ENCODE measurements at regions not wholly inside any gene's neighbourhood (a gene's known extent, or its start where the extent isn't known, plus 50 kb on each side); places are given as distances from the start of the nearest gene placed in this dataset.

- no peak overlapping the region for H3K27ac ChIP-seq (ENCODE audit: low read depth in 1 of 3, low read length in 2 of 3)
- no peaks in the 10 kb centered on the region for H3K9me3 ChIP-seq (ENCODE audit: control insufficient read depth in 2 of 2, insufficient read depth in 1 of 2, low read depth in 1 of 2, low read length in 1 of 2)
- no peak for FAIRE-seq
- no peak for DNase-seq
- 88 to 93% (median 89%) methylated on average over 4 of the region's 4 CpGs for WGBS, 3 donors
- H3K36me3 ChIP-seq (ENCODE audit: control insufficient read depth in 3 of 3, insufficient read depth in 2 of 3, low read depth in 1 of 3, low read length in 3 of 3): no peaks in the 10 kb centered on the region
- H3K27me3 ChIP-seq (ENCODE audit: control insufficient read depth in 3 of 3, insufficient read depth in 3 of 3, low read length in 3 of 3): peaks cover 0 to 8% (median 0%) of the 10 kb centered on the region in 3 donors
- no peaks in the 10 kb centered on the region for H3K4me1 ChIP-seq (ENCODE audit: control insufficient read depth in 3 of 3, insufficient read depth in 2 of 3, low read depth in 1 of 3, low read length in 2 of 3)
- H3K4me3 ChIP-seq (ENCODE audit: low read depth in 1 of 3, low read length in 3 of 3): no peak overlapping the region
These were observed 61.7 kb upstream of the SLC25A33 start for GRCh38 chr1:9477535-9477934.

- no peak for DNase-seq
- Histone ChIP-seq H3K36me3 (ENCODE audit: control insufficient read depth in 3 of 3, insufficient read depth in 2 of 3, low read depth in 1 of 3, low read length in 3 of 3) (no peaks in the 10 kb centered on the region), H3K9me3 (ENCODE audit: control insufficient read depth in 2 of 2, insufficient read depth in 1 of 2, low read depth in 1 of 2, low read length in 1 of 2) (no peaks in the 10 kb centered on the region), H3K4me1 (ENCODE audit: control insufficient read depth in 3 of 3, insufficient read depth in 2 of 3, low read depth in 1 of 3, low read length in 2 of 3) (no peaks in the 10 kb centered on the region), H3K27me3 (ENCODE audit: control insufficient read depth in 3 of 3, insufficient read depth in 3 of 3, low read length in 3 of 3) (peaks cover 0 to 4% (median 0%) of the 10 kb centered on the region in 3 donors), H3K4me3 (ENCODE audit: low read depth in 1 of 3, low read length in 3 of 3) (no peak overlapping the region), H3K27ac (ENCODE audit: low read depth in 1 of 3, low read length in 2 of 3) (no peak overlapping the region)
- FAIRE-seq: no peak
- WGBS, 3 donors: 92 to 94% (median 93%) methylated on average over 6 of the region's 6 CpGs
These were observed 61.2 kb upstream of the SLC25A33 start for GRCh38 chr1:9478021-9478420.

- H3K27me3 ChIP-seq (ENCODE audit: control insufficient read depth in 3 of 3, insufficient read depth in 3 of 3, low read length in 3 of 3): no peaks in the 10 kb centered on the region
- no peaks in the 10 kb centered on the region for H3K4me1 ChIP-seq (ENCODE audit: control insufficient read depth in 3 of 3, insufficient read depth in 2 of 3, low read depth in 1 of 3, low read length in 2 of 3)
- no peaks in the 10 kb centered on the region for H3K9me3 ChIP-seq (ENCODE audit: control insufficient read depth in 2 of 2, insufficient read depth in 1 of 2, low read depth in 1 of 2, low read length in 1 of 2)
- no peak overlapping the region for H3K4me3 ChIP-seq (ENCODE audit: low read depth in 1 of 3, low read length in 3 of 3)
- WGBS, 3 donors: 42 to 67% (median 58%) methylated on average over 6 of the region's 6 CpGs
- H3K36me3 ChIP-seq (ENCODE audit: control insufficient read depth in 3 of 3, insufficient read depth in 2 of 3, low read depth in 1 of 3, low read length in 3 of 3): no peaks in the 10 kb centered on the region
- DNase-seq (no peak), FAIRE-seq (no peak)
- no peak overlapping the region for H3K27ac ChIP-seq (ENCODE audit: low read depth in 1 of 3, low read length in 2 of 3)
These were observed 58.2 kb upstream of the SLC25A33 start for GRCh38 chr1:9481048-9481447.

- no peaks in the 10 kb centered on the region for H3K36me3 ChIP-seq (ENCODE audit: control insufficient read depth in 3 of 3, insufficient read depth in 2 of 3, low read depth in 1 of 3, low read length in 3 of 3)
- H3K4me3 ChIP-seq (ENCODE audit: low read depth in 1 of 3, low read length in 3 of 3): no peak overlapping the region
- 90 to 94% (median 91%) methylated on average over 9 of the region's 9 CpGs for WGBS, 3 donors
- FAIRE-seq (no peak), DNase-seq (no peak)
- H3K4me1 ChIP-seq (ENCODE audit: control insufficient read depth in 3 of 3, insufficient read depth in 2 of 3, low read depth in 1 of 3, low read length in 2 of 3): no peaks in the 10 kb centered on the region
- no peaks in the 10 kb centered on the region for H3K9me3 ChIP-seq (ENCODE audit: control insufficient read depth in 2 of 2, insufficient read depth in 1 of 2, low read depth in 1 of 2, low read length in 1 of 2)
- no peak overlapping the region for H3K27ac ChIP-seq (ENCODE audit: low read depth in 1 of 3, low read length in 2 of 3)
- H3K27me3 ChIP-seq (ENCODE audit: control insufficient read depth in 3 of 3, insufficient read depth in 3 of 3, low read length in 3 of 3): no peaks in the 10 kb centered on the region
These were observed 56.9 kb upstream of the SLC25A33 start for GRCh38 chr1:9482403-9482802.

GRCh38 chr1:9482816-9483572 lies 56.3 kb upstream of the SLC25A33 start:
- FAIRE-seq (no peak), DNase-seq (no peak)
- no peaks in the 10 kb centered on the region for H3K4me1 ChIP-seq (ENCODE audit: control insufficient read depth in 3 of 3, insufficient read depth in 2 of 3, low read depth in 1 of 3, low read length in 2 of 3)
- no peak overlapping the region for H3K27ac ChIP-seq (ENCODE audit: low read depth in 1 of 3, low read length in 2 of 3)
- no peaks in the 10 kb centered on the region for H3K27me3 ChIP-seq (ENCODE audit: control insufficient read depth in 3 of 3, insufficient read depth in 3 of 3, low read length in 3 of 3)
- no peaks in the 10 kb centered on the region for H3K9me3 ChIP-seq (ENCODE audit: control insufficient read depth in 2 of 2, insufficient read depth in 1 of 2, low read depth in 1 of 2, low read length in 1 of 2)
- no peaks in the 10 kb centered on the region for H3K36me3 ChIP-seq (ENCODE audit: control insufficient read depth in 3 of 3, insufficient read depth in 2 of 3, low read depth in 1 of 3, low read length in 3 of 3)
- WGBS, 3 donors: 71 to 80% (median 78%) methylated on average over 19 of the region's 19 CpGs
- H3K4me3 ChIP-seq (ENCODE audit: low read depth in 1 of 3, low read length in 3 of 3): no peak overlapping the region

GRCh38 chr1:9486466-9487140 lies 52.7 kb upstream of the SLC25A33 start:
- WGBS, 3 donors: 74 to 89% (median 85%) methylated on average over 12 of the region's 12 CpGs
- Histone ChIP-seq H3K27me3 (ENCODE audit: control insufficient read depth in 3 of 3, insufficient read depth in 3 of 3, low read length in 3 of 3) (no peaks in the 10 kb centered on the region), H3K4me3 (ENCODE audit: low read depth in 1 of 3, low read length in 3 of 3) (no peak overlapping the region), H3K27ac (ENCODE audit: low read depth in 1 of 3, low read length in 2 of 3) (no peak overlapping the region), H3K4me1 (ENCODE audit: control insufficient read depth in 3 of 3, insufficient read depth in 2 of 3, low read depth in 1 of 3, low read length in 2 of 3) (peaks cover 0 to 10% (median 0%) of the 10 kb centered on the region in 3 donors), H3K36me3 (ENCODE audit: control insufficient read depth in 3 of 3, insufficient read depth in 2 of 3, low read depth in 1 of 3, low read length in 3 of 3) (no peaks in the 10 kb centered on the region), H3K9me3 (ENCODE audit: control insufficient read depth in 2 of 2, insufficient read depth in 1 of 2, low read depth in 1 of 2, low read length in 1 of 2) (no peaks in the 10 kb centered on the region)
- DNase-seq (no peak), FAIRE-seq (no peak)

All from small intestine (tissue), 7 donors.